ENCODE measurements at regions not wholly inside any gene's neighbourhood (a gene's known extent, or its start where the extent isn't known, plus 50 kb on each side); places are given as distances from the start of the nearest gene placed in this dataset.
A peak's percentile ranks its signal among the peaks of the same experiment; 100 is the strongest.

GRCh38 chr4:175947117-175947722, 118.4 kb upstream of the WDR17 start:
- DNase-seq (ENCODE audit: low read depth, low spot score): peak; percentile 3

- no peak for DNase-seq (ENCODE audit: low read depth, low spot score)
Measured at GRCh38 chr4:175951794-175952193, 113.8 kb upstream of the WDR17 start.

GRCh38 chr4:175953116-175953515, 112.5 kb upstream of the WDR17 start:
- no peak for DNase-seq (ENCODE audit: low read depth, low spot score)

- DNase-seq (ENCODE audit: low read depth, low spot score): no peak
Measured at GRCh38 chr4:175953960-175954521, 111.6 kb upstream of the WDR17 start.

- DNase-seq (ENCODE audit: low read depth, low spot score): no peak
Measured at GRCh38 chr4:175954685-175955084, 111.0 kb upstream of the WDR17 start.

- DNase-seq (ENCODE audit: low read depth, low spot score): no peak
Measured at GRCh38 chr4:175961604-175962003, 104.0 kb upstream of the WDR17 start.

DNA sequence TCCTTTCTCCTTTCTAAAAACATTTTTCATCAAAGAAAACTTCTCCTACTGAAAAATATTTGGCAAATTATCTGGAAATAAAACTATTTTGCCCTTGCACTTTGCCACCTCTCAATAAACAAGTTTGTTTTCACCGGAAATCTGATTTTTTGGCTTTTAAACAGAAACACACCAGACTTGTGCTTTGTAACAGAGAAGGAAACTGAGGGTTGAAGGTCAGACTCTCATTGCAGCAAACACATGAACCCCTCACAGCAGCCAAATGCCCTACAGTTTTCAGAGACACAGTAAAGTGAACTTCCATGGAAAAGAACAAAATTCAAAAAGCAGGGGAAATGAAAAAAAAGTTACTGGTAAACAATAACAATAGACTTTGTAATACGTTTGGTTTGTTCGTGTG, 95.6 kb upstream of the WDR17 start:
- DNase-seq (ENCODE audit: low read depth, low spot score): no peak

DNA sequence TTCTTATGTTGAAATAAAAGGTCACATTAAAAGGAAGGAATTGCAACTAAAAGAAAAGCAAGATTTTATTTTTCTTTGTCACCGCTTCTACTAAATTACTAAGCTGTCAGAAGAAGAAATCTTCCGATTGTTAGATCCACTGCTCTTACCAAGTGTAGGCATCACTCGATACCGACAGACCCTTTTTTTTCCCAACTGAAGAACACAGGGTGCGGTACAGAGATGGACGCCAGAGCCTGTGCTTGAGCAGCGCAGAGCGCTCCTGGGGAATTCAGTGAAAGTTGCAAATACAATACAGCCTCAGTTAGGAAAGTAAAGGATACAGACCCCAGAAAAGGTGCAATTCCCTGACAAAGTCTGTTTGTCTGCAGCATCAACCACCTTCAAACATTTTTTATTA, 94.9 kb upstream of the WDR17 start:
- no peak for DNase-seq (ENCODE audit: low read depth, low spot score)

- no peak for DNase-seq (ENCODE audit: low read depth, low spot score)
Measured at GRCh38 chr4:175971388-175972179, 94.1 kb upstream of the WDR17 start.

DNA sequence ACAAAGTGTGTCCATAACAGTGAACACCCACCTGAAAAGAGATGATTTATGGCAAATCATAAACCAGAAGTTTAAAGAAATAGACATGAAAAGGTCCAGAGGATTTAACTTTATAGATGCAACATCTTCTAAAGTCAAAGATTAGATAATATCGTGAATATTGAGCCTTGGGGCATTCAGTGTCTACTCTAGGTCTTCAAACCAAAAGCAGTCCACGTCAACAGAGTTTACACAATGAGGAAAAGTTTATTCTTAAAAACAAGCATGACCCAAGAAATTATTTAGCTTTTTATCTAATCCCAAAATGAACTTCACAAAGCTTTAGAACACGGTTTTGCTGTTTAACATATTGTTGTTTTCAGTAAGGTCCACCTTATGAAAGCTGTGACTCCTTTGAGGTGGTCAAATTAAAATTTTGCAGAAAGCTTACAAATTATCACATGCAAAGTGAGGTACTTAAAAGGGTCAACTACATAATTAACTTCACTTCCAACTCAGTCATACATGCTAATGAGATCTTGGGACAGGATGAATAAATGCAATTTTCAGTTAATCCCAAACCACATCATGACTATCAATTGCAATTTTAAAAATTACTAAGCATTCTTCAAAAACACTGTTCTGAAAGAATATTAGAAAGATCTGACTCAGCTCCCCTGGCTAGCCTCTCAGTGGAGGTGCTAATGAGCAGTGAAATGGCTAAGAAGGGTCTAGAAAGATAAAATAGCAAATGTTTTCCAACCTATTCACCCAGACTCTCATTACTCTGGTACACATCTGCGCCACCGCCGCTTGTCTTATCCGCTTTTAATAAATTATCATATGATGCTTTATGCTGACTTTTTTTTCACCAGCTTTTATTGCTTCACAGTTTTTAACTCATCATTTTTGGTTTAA, 92.4 kb upstream of the WDR17 start:
- no peak for DNase-seq (ENCODE audit: low read depth, low spot score)

DNA sequence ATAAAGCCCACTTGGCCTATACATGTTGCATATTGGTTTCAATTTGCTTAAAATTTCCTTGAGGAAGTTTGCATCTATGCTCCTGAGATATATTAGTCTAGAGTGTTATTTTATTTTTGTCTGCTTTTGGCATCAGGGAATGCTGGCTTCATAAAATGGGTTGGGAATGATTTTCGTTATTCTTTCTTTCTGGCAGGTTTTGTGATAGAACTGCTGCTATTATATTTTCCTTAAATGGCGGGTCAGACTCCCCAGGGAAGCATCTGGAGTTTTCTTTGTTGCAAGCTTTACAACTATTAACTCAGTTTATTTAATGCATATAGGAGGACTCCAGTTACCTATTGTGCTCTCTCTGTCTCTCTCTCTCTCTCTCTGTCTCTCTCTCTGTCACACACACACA, 82.0 kb upstream of the WDR17 start:
- DNase-seq (ENCODE audit: low read depth, low spot score): no peak

DNA sequence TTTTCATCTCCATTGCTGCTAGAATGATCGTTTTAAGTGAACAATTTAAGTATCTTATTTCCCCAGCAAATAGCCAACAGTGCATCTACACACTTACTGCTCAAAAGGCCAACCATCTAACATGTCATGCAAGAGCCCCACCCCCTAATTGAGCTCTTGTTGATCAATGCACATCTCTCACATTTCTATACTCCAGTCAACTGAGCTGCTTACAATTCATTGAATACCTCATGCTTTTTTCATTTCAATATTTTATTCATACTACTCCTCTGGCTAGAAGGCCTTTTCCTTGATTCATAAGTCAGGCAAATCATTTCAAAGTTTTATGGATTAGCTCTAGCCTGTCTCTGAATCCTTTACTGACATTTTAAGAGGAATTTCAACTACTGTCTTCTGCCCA, 79.0 kb upstream of the WDR17 start:
- no peak for DNase-seq (ENCODE audit: low read depth, low spot score)

GRCh38 chr4:175988511-175988910, 77.1 kb upstream of the WDR17 start:
- DNase-seq (ENCODE audit: low read depth, low spot score): no peak

- DNase-seq (ENCODE audit: low read depth, low spot score): no peak
Measured at GRCh38 chr4:175996206-175996605, 69.4 kb upstream of the WDR17 start.

- DNase-seq (ENCODE audit: low read depth, low spot score): no peak
Measured at GRCh38 chr4:175997291-175997690, 68.3 kb upstream of the WDR17 start.

- DNase-seq (ENCODE audit: low read depth, low spot score): no peak
Measured at GRCh38 chr4:175998782-175999181, 66.9 kb upstream of the WDR17 start.

DNA sequence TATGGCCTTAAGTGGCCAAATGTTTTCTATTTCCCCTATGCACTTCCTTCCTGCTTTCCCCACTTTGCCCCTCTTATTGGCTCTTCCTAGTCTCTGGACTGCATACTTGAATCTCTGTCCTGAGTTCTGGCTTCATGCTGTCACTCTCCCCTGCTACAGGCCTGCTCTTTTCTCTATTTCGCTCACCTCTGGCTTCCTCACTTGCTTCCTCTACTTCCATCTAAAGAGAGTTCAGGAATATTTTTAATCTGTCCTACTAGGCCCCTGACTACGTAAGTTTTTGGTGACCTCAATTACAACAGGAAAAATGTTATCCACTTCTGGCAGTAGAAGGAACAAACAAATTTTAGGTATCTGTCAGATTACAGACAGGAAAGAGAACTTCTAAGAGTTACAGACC, 65.7 kb upstream of the WDR17 start:
- no peak for DNase-seq (ENCODE audit: low read depth, low spot score)

DNA sequence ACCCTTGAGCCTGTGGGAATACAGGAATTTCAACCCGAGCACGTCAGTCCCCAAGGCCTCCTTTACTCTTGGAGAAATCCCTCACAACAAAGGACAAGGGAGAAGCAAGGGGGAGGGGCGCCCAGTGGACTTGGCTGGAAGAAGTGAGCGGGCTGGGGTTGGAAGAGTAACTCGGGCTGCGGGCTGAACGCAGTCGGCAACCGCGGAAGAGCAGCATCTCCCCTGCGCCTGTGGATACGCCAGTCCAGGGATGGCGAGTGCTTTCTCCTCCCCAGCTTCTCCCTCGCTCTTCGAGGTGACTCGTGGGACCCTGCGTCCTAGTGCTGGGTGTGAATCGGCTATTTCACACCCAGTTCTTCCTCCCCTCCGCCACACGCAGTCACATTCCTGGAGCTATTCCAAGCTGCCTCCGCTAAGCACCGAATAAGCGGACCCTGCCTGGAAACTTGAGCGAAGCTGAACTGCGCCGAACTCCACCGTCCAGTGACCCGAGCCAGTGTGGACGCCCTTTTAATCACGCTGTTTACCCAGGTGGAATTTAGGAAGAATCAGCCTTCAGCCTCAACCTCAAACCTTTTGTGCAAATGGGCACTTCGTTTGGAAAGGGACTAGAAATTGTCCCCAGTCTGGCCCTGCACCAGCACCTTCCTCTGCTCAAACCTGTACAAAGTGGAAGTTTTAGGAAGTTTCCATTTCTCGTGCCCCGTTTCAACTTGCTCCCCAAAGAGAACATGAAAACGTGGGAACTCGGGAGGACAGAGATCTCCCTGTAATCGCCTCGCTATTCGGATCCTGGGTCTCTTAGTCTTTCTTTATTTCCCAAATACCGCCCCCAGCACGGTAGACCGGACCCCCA, 64.3 kb upstream of the WDR17 start:
- DNase-seq (ENCODE audit: low read depth, low spot score): no peak

DNA sequence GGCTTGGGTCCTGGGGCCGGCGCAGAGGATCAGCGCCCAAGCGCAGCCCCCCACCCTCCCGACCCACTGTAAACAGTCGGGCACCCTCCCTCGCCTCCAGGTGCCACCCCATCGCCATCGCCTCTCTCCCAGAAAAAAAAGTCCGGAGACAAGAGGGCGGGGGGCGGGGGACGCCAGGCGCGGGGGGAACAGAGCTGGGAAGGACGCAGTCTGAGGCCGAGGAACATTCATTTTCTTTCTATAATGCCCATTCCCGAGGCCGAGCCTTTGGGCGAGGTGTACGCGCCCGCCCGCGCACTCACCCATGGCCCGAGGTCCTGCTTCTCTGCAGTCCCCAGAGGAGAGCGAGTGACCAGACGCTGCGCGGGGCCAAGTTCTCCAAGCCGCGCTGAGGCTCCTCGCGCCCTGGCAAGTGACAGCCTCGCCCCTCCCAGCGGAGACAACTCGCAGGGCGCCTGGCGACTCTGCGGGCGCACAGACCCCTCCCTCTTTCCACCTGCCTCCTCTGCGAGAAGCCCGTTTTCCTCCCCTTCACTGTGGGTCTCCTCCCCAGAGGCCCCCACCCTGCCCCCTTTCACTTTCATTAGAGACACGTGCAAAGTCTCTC, 63.5 kb upstream of the WDR17 start:
- DNase-seq (ENCODE audit: low read depth, low spot score): no peak

- no peak for DNase-seq (ENCODE audit: low read depth, low spot score)
Measured at GRCh38 chr4:176005766-176006165, 59.9 kb upstream of the WDR17 start.

GRCh38 chr4:176009254-176009653, 56.4 kb upstream of the WDR17 start:
- DNase-seq (ENCODE audit: low read depth, low spot score): no peak

Measured in brain pericyte (primary cell).